Mucosa of descending colon (tissue), 3 donors: ENCODE measurements at regions not wholly inside any gene's neighbourhood (a gene's known extent, or its start where the extent isn't known, plus 50 kb on each side); places are given as distances from the start of the nearest gene placed in this dataset.

Experiments used
- ATAC-seq: fragments of 200-7000 bp; cut with Tn5 transposase; one replicate; pipeline ENCODE4 v1.9.1; 2020; ENCODE audit warnings: mild to moderate bottlenecking, moderate library complexity
- DNase-seq, 3 donors: peaks; one replicate each; pipeline ENCODE4 v3.0.0-alpha.2; 2020
- H3K36me3 ChIP-seq: fragments of 200-600 bp; one replicate; pipeline ENCODE4 v1.8.0; 2021; ENCODE audit warnings: low read depth, mild to moderate bottlenecking
- H3K4me1 ChIP-seq: fragments of 200-600 bp; one replicate; pipeline ENCODE4 v1.8.0; 2021; ENCODE audit warnings: low read depth, mild to moderate bottlenecking
- H3K4me3 ChIP-seq: fragments of 200-600 bp; one replicate; pipeline ENCODE4 v1.8.0; 2021; ENCODE audit warnings: mild to moderate bottlenecking
- H3K9me3 ChIP-seq: fragments of 200-600 bp; one replicate; pipeline ENCODE4 v1.8.0; 2021; ENCODE audit warnings: mild to moderate bottlenecking
- intact Hi-C, 2 donors: fragments of 100-400 bp; cut with DNase I in 1 of 2; cut with micrococcal nuclease in 1 of 2; formaldehyde crosslinking; loops; one replicate each; pipeline versions ENCODE4 v1.11.0 to v1.11.1; 2022; cut with DNase I, micrococcal nuclease
- microRNA-seq: library from miRNA; unstranded; fragments of <30 nt; microRNA quantifications from one replicate; pipeline ENCODE4, GENCODE V29; 2019
- TF ChIP-seq, protein P1 (sequence below): fragments of 200-600 bp; IDR thresholded peaks from one replicate; pipeline ENCODE4 v1.8.0; 2022; ENCODE audit warnings: antibody characterized with exemption, mild to moderate bottlenecking
- donor health status: DM: no; HTN: no; CAD: no; lungs with moderate emphysema.
- donor health status: DM: no; HTN: no; CAD: no.
- donor health status: DM: no; HTN: yes; CAD: no.

DNA sequence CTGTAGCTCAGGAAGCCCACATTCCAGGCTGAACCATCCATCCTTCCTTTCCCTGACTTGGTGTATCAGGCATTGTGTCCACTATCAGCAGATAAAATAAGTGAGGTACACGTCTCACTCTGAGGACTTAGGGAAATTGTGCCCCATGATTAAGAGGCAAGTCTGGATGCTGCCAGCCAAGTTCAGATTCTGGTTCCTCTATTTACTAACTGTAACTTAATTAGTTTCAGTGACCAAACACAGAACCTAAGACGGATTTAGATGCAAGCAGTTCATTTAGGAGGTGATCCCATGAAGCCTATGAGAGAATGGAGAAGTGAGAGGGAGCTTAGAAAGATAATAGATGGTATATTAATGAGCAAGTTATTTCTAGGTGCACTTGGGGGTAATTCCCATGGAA is 56.6 kb upstream of the PACRGL start:
- Histone ChIP-seq H3K36me3 (no peaks in the 10 kb centered on the region), H3K4me3 (no peak overlapping the region), H3K4me1 (peaks cover 7% of the 10 kb centered on the region), H3K9me3 (no peaks in the 10 kb centered on the region)
- DNase-seq (no peak), ATAC-seq (no peak)
- intact Hi-C loops = no loop called here
- TF ChIP-seq, protein P1, sequence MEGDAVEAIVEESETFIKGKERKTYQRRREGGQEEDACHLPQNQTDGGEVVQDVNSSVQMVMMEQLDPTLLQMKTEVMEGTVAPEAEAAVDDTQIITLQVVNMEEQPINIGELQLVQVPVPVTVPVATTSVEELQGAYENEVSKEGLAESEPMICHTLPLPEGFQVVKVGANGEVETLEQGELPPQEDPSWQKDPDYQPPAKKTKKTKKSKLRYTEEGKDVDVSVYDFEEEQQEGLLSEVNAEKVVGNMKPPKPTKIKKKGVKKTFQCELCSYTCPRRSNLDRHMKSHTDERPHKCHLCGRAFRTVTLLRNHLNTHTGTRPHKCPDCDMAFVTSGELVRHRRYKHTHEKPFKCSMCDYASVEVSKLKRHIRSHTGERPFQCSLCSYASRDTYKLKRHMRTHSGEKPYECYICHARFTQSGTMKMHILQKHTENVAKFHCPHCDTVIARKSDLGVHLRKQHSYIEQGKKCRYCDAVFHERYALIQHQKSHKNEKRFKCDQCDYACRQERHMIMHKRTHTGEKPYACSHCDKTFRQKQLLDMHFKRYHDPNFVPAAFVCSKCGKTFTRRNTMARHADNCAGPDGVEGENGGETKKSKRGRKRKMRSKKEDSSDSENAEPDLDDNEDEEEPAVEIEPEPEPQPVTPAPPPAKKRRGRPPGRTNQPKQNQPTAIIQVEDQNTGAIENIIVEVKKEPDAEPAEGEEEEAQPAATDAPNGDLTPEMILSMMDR = no peak

DNA sequence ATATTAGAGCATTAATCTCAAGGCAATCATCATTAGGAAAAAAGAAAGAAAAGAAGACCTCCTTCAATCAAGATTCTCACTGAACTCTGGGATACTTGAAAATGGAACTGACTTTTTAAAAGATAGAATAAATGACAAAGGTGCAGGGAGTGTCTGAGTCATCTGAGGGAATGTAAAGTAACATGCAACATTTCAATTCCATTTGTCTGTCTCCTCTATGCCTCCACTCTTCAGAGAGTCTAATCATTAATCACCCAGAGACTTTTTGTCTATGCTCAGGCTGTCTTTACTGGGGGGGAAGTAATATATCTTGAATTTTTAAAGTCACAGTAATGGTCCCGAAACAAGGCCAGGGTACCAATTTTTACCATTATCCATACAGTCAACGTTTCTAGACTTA is 55.0 kb upstream of the PACRGL start:
- Histone ChIP-seq H3K9me3 (no peaks in the 10 kb centered on the region), H3K36me3 (no peaks in the 10 kb centered on the region), H3K4me3 (no peak overlapping the region), H3K4me1 (no peaks in the 10 kb centered on the region)
- intact Hi-C loops = no loop called here
- ATAC-seq = no peak
- no peak for DNase-seq
- TF ChIP-seq, protein P1 = no peak

DNA sequence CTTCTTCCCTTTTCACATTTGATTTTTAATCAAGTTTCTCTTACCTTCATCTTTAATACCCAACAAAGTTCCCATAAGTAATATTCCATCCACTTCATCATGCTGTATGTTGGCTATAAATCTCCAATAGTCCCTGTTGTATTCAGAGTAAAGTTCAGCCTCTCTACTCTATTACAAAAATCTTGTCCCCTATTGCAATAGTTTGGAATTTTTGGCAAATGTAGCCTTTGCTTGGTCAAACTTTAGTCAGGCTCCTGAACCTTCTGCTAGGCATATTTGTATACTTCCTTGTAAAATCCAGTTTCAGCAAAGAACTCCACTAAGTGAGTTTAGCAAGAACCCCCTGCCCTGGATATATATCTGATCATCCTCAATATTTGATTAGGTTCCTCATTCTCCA is 54.0 kb upstream of the PACRGL start:
- H3K36me3 ChIP-seq = no peaks in the 10 kb centered on the region
- intact Hi-C loops = no loop called here
- no peak for ATAC-seq
- DNase-seq = no peak
- no peaks in the 10 kb centered on the region for H3K9me3 ChIP-seq
- no peak overlapping the region for H3K4me3 ChIP-seq
- no peaks in the 10 kb centered on the region for H3K4me1 ChIP-seq
- TF ChIP-seq, protein P1 = no peak

Small RNAs in the stretch of these regions (microRNA-seq; reads per million reads assigned to microRNA genes)
- 22.6 reads per million, percentile 45 among the genes with 10 or more reads in this experiment for gene MIR218-1
